OCI-LY3 (cell line): ENCODE measurements at regions not wholly inside any gene's neighbourhood (a gene's known extent, or its start where the extent isn't known, plus 50 kb on each side); places are given as distances from the start of the nearest gene placed in this dataset.

Experiments used
- CTCF ChIP-seq: fragments of 200-600, 300-600 bp; sonication (generic); IDR thresholded peaks from 2 replicates; pipeline ENCODE4 v1.5.1; 2014; ENCODE audit warnings: antibody characterized with exemption, low read length, low read depth
- EZH2phosphoT487 ChIP-seq: fragments of 200-600 bp; shearing (Covaris generic); IDR thresholded peaks from 2 replicates; pipeline ENCODE4 v1.6.1; 2018; ENCODE audit warnings: antibody characterized with exemption, mixed run types, low read depth

- TF ChIP-seq CTCF (no peak), EZH2phosphoT487 (no peak)
Measured at GRCh38 chr12:105927564-105927963, 211.2 kb downstream of the NUAK1 start.
